Hematopoietic multipotent progenitor cell treated with erythropoietin and hydrocortisone succinate and interleukin-3 and kit ligand, for 17 days (in vitro differentiated cells): ENCODE measurements at regions not wholly inside any gene's neighbourhood (a gene's known extent, or its start where the extent isn't known, plus 50 kb on each side); places are given as distances from the start of the nearest gene placed in this dataset.
"Not testable (repeated sequence)": the region's sequence is repeated elsewhere in the genome, so short reads cannot be mapped to it uniquely, and the experiment has no call there.

Experiments used
- DNase-seq: peaks from one replicate; pipeline ENCODE4 v3.0.0-alpha.2; 2015; ENCODE audit warnings: low spot score

DNA sequence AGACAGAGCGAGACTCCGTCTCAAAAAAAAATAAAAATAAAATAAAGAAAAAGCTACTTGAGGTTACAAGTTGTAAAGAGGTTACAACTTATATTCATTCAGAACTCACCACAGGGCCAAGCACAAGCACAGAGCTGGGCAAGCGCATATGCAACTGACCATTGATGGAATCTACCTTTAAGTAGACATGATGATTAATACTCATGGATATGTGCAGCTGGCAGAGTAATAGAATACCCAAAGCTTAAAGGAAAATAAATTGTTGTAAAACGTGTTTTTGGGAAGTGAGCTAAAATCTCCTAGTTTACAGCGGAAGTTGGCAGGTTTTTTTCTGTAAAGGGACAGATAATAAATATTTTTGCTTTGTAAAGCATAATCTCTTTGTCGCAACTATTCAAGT is 111.6 kb downstream of the TMEM168 start:
- no peak for DNase-seq

DNA sequence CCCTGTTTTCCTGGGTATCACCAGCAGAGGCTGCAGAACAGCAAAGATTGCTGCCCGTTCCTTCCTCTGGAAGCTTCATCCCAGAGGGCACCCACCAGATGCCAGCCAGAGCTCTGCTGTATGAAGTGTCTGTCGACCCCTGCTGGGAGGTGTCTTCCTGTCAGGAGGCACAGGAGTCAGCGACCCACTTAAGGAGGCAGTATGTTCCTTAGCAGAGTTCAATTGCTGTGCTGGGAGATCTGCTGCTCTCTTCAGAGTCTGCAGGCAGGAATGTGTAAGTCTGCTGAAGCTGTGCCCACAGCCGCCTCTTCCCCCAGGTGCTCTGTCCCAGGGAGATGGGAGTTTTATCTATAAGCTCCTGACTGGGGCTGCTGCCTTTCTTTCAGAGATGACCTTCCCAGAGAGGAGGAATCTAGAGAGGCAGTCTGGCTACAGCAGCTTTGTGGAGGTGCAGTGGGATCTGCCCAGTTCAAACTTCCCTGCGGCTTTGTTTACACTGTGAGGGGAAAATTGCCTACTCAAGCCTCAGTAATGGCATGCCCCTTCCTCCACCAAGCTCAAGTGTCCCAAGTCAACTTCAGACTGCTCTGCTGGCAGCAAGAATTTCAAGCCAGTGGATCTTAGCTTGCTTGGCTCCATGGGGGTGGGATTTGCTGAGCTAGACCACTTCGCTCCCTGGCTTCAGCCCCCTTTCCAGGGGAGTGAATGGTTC is 100.6 kb downstream of the TMEM168 start:
- DNase-seq: not testable (repeated sequence)

GRCh38 chr7:112692333-112692732 is 97.9 kb downstream of the TMEM168 start:
- DNase-seq: no peak

DNA sequence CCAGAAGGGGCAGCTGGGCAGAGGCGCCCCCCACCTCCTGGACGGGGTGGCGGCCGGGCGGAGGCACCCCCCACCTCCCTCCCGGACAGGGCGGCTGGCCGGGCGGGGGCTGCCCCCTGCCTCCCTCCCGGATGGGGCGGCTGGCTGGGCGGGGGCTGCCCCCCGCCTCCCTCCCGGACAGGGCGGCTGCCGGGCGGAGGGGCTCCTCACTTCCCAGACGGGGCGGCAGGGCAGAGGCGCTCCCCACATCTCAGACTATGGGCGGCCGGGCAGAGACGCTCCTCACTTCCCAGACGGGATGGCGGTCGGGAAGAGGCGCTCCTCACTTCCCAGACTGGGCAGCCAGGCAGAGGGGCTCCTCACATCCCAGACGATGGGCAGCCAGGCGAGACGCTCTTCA is 93.0 kb downstream of the TMEM168 start:
- DNase-seq: not testable (repeated sequence)

DNA sequence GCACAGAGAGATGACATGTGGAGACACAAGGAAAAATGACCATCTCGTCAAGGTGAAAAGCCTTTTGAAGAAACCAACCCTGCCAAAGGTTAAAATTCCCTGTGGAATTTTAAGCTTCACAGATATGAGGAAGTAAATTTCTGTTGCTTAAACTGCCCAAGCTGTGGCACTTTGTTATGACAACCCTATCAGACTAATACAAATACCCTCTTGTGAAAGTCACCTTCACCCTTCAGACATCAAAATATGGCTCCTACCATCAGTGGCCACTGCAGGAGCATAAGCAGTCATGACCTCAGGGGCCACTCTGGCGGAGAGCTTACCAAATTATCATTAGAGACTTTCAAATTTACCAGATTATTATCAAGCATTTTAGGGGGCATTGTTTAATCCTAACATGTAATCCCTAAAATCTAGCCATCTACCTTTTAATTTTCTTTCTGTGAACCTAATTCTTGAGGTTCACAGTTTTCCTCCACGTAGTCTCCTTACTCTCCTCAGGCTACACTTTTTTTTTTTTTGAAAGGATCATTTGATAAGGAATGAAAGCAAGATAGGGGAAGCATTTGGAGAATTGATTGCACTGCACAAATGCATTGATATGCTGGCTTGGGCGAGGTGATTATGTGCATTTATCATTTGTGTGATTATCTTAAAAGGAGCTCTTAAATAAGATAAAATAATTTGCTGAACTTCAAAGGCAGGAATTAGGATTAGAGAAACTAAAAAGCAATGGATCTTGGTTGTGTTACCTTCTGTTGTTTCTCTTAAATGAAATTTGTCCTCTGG is 90.3 kb downstream of the TMEM168 start:
- DNase-seq: no peak

DNA sequence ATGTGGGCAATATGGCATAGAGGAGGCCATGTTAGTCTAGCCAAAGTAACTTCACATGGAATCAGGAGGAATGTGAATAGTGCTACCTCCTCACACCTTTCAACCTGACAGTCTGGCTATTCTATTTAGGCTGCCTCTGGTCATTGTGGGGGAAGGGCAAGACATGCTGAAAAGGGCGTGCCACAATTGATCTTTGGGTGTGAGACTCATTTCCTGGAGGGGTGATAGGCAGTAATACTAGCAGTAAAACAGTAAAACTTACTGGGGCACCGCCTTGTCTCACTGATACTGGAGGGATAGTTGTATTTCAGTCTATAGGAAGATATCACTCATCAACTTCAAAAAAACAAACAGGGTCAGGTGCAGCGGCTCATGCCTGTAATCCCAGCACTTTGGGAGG is 88.7 kb downstream of the TMEM168 start:
- DNase-seq: no peak

DNA sequence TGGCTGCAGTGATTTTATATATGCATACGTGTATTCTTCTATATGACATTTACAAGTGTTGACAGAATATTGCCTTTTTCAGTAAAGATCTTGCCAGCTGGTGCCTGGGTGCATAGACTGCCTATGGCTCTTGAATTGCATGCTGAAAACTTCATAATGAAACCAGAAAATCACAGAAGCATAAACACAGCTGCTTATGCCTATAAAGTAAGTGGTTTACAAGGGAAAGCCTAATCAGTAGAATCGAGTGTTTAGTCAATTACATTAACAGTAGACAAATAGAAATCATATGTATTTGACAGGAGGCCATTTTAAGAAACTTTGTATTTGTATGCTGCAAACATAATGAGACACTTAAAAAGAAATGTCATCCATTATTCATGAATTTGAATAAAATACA is 82.5 kb downstream of the TMEM168 start:
- DNase-seq: no peak

DNA sequence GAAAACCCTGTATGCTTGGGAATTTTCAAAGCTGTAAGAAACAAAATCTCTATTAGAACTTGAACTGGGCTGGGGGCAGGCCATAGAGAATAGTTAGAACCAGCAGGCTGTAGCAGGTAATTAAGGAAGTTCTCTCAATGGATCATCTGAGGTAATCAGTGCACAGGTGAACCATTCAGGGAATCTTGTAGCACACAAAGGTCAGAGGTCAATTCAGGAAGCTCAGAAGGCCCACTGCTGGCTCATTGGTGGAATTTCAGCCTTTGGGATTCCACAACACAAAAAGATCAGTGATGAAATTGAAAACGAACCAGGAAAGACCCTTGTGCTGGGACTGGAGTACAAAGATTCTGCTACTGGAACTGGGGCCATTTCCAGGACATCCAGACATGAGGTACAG is 82.0 kb downstream of the TMEM168 start:
- DNase-seq: no peak
